Osteoblast (primary cell): ENCODE measurements at regions not wholly inside any gene's neighbourhood (a gene's known extent, or its start where the extent isn't known, plus 50 kb on each side); places are given as distances from the start of the nearest gene placed in this dataset.

Experiments
- DNase-seq: peaks from one replicate; pipeline ENCODE4 v3.0.0; 2011; ENCODE audit warnings: low spot score, mixed read lengths; ENCODE audit not compliant: insufficient read length; ENCODE audit errors: missing footprints
- H2AFZ ChIP-seq: 2 replicates; pipeline ENCODE4 v1.6.0; 2011; ENCODE audit warnings: mild to moderate bottlenecking, low read length
- H3K27ac ChIP-seq: 2 replicates; pipeline ENCODE4 v1.5.1; 2011; ENCODE audit warnings: mild to moderate bottlenecking, low read depth, low read length, moderate library complexity
- H3K27me3 ChIP-seq: 2 replicates; pipeline ENCODE4 v1.6.0; 2012; ENCODE audit warnings: mild to moderate bottlenecking, control low read depth, inconsistent platforms, low read length, moderate library complexity; ENCODE audit not compliant: insufficient read depth
- H3K36me3 ChIP-seq: 2 replicates; pipeline ENCODE4 v1.5.1; 2011; ENCODE audit warnings: mild to moderate bottlenecking, low read length, control low read depth, moderate library complexity; ENCODE audit not compliant: insufficient read depth
- H3K4me1 ChIP-seq: 2 replicates; pipeline ENCODE4 v1.5.1; 2011; ENCODE audit warnings: mild to moderate bottlenecking, low read length, control low read depth, moderate library complexity; ENCODE audit not compliant: insufficient read depth
- H3K4me2 ChIP-seq: 2 replicates; pipeline ENCODE4 v1.6.0; 2011; ENCODE audit warnings: mild to moderate bottlenecking, low read length; ENCODE audit not compliant: insufficient read depth
- H3K4me3 ChIP-seq: fragments of 200-600 bp; sonication (generic); 3 replicates; pipeline ENCODE4 v1.5.1; 2012; ENCODE audit warnings: mild to moderate bottlenecking, low read length, inconsistent platforms; ENCODE audit not compliant: insufficient read depth
- H3K79me2 ChIP-seq: 2 replicates; pipeline ENCODE4 v1.6.0; 2012; ENCODE audit warnings: mild to moderate bottlenecking, low read length, control low read depth, inconsistent platforms; ENCODE audit not compliant: insufficient read depth
- H3K9me3 ChIP-seq: 2 replicates; pipeline ENCODE4 v1.5.1; 2011; ENCODE audit warnings: low read depth, low read length, control low read depth
- H4K20me1 ChIP-seq: 2 replicates; pipeline ENCODE4 v1.6.0; 2012; ENCODE audit warnings: mild to moderate bottlenecking, low read length, control low read depth; ENCODE audit not compliant: insufficient read depth
- TF ChIP-seq, protein P1 (sequence below): IDR thresholded peaks from 2 replicates; pipeline ENCODE4 v1.5.1; 2011; ENCODE audit warnings: mild to moderate bottlenecking, low read depth, low read length, moderate library complexity; ENCODE audit errors: extremely low read depth

DNA sequence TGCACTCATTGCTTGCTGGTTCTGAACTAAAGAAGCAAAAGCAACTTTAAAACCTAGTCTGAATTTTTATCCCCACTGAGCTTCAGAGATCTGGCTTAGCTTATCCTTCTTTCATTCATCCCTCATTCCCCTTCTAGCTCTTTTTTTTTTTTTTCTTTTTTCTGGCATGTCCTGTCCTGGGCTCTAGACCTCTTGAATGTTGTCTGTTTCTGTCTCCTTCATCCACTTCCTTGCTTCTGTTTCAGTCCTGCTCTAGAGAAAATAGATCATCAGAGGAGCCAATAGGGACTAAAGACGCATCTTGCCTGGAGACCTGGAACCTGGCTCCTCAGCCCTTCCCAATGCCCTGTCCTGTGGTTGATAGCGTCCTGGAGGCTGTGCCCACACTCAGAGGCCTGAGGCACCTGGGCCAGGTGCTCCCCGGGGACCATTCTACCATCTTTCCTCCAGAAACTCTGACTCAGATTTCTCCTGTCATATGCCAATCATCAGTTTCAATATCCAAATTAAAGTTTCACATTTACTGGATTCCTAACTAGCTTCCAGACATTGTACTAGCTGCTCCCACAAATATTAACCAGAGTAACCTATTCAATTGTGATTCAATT lies 115.7 kb upstream of the GATB start:
- no peak overlapping the region for H3K27ac ChIP-seq
- H3K79me2 ChIP-seq = no peaks in the 10 kb centered on the region
- no peak for DNase-seq
- H2AFZ ChIP-seq = no peak overlapping the region
- H4K20me1 ChIP-seq = no peaks in the 10 kb centered on the region
- no peaks in the 10 kb centered on the region for H3K36me3 ChIP-seq
- no peak overlapping the region for H3K4me2 ChIP-seq
- no peak overlapping the region for H3K4me3 ChIP-seq
- H3K9me3 ChIP-seq = no peaks in the 10 kb centered on the region
- TF ChIP-seq, protein P1, sequence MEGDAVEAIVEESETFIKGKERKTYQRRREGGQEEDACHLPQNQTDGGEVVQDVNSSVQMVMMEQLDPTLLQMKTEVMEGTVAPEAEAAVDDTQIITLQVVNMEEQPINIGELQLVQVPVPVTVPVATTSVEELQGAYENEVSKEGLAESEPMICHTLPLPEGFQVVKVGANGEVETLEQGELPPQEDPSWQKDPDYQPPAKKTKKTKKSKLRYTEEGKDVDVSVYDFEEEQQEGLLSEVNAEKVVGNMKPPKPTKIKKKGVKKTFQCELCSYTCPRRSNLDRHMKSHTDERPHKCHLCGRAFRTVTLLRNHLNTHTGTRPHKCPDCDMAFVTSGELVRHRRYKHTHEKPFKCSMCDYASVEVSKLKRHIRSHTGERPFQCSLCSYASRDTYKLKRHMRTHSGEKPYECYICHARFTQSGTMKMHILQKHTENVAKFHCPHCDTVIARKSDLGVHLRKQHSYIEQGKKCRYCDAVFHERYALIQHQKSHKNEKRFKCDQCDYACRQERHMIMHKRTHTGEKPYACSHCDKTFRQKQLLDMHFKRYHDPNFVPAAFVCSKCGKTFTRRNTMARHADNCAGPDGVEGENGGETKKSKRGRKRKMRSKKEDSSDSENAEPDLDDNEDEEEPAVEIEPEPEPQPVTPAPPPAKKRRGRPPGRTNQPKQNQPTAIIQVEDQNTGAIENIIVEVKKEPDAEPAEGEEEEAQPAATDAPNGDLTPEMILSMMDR = no peak
- H3K27me3 ChIP-seq = no peaks in the 10 kb centered on the region
- H3K4me1 ChIP-seq = no peaks in the 10 kb centered on the region

DNA sequence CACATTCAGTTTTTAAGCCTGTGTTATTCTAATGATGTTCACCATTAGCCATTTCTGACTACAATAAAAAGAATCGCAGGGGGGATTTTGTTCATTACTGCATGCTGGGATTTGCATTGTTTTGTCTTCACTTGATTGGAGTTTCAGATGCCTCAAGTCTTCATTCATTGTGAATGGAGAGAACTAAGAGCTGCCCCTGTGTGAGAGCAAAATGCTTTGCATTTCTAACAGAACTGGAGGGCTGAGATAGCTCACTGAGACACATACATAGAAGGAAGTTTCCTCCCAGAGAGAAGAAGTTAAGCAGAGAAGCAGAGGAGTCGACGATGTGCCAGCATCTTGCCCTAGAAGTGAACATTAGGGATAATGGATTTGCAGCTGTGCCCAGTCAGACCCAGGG lies 113.5 kb upstream of the GATB start:
- H3K4me2 ChIP-seq = no peak overlapping the region
- no peaks in the 10 kb centered on the region for H3K79me2 ChIP-seq
- no peaks in the 10 kb centered on the region for H3K9me3 ChIP-seq
- DNase-seq = no peak
- H3K36me3 ChIP-seq = no peaks in the 10 kb centered on the region
- H3K4me1 ChIP-seq = no peaks in the 10 kb centered on the region
- no peaks in the 10 kb centered on the region for H3K27me3 ChIP-seq
- TF ChIP-seq, protein P1 = no peak
- H3K4me3 ChIP-seq = no peak overlapping the region
- H2AFZ ChIP-seq = no peak overlapping the region
- no peak overlapping the region for H3K27ac ChIP-seq
- no peaks in the 10 kb centered on the region for H4K20me1 ChIP-seq

DNA sequence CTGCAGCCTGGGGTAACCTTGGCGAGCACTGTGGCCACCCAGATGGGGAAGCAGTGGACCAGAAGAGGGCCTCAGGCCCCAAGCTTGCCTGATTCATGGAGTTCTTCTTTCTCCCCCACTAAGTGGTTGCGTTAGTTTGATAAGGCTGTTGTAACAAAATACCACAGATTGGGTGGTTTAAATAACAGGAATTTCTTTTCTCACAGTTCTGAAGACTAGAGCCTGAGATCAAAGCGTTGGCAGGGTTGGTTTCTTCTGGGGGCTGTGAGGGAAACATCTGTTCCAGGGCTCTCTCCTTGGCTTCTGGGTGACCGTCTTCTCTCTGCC lies 105.7 kb upstream of the GATB start:
- no peaks in the 10 kb centered on the region for H3K79me2 ChIP-seq
- no peak overlapping the region for H3K4me2 ChIP-seq
- H3K4me1 ChIP-seq = no peaks in the 10 kb centered on the region
- DNase-seq = no peak
- H4K20me1 ChIP-seq = no peaks in the 10 kb centered on the region
- H2AFZ ChIP-seq = no peak overlapping the region
- TF ChIP-seq, protein P1 = no peak
- H3K36me3 ChIP-seq = no peaks in the 10 kb centered on the region
- H3K27ac ChIP-seq = no peak overlapping the region
- peaks cover 7% of the 10 kb centered on the region for H3K9me3 ChIP-seq
- H3K4me3 ChIP-seq = no peak overlapping the region
- H3K27me3 ChIP-seq = peaks cover 5% of the 10 kb centered on the region

GRCh38 chr4:151865744-151866591 lies 105.2 kb upstream of the GATB start:
- Histone ChIP-seq H3K9me3 (peaks cover 7% of the 10 kb centered on the region), H3K4me1 (no peaks in the 10 kb centered on the region), H3K36me3 (no peaks in the 10 kb centered on the region), H4K20me1 (no peaks in the 10 kb centered on the region), H2AFZ (no peak overlapping the region), H3K4me3 (no peak overlapping the region), H3K27ac (no peak overlapping the region), H3K4me2 (no peak overlapping the region), H3K27me3 (peaks cover 5% of the 10 kb centered on the region), H3K79me2 (no peaks in the 10 kb centered on the region)
- TF ChIP-seq, protein P1 = no peak
- DNase-seq = no peak
